Left kidney (tissue), 1 donor: ENCODE measurements at regions not wholly inside any gene's neighbourhood (a gene's known extent, or its start where the extent isn't known, plus 50 kb on each side); places are given as distances from the start of the nearest gene placed in this dataset.

Experiments
- DNase-seq: peaks from one replicate; pipeline ENCODE4 v3.0.0-alpha.2; 2013

DNA sequence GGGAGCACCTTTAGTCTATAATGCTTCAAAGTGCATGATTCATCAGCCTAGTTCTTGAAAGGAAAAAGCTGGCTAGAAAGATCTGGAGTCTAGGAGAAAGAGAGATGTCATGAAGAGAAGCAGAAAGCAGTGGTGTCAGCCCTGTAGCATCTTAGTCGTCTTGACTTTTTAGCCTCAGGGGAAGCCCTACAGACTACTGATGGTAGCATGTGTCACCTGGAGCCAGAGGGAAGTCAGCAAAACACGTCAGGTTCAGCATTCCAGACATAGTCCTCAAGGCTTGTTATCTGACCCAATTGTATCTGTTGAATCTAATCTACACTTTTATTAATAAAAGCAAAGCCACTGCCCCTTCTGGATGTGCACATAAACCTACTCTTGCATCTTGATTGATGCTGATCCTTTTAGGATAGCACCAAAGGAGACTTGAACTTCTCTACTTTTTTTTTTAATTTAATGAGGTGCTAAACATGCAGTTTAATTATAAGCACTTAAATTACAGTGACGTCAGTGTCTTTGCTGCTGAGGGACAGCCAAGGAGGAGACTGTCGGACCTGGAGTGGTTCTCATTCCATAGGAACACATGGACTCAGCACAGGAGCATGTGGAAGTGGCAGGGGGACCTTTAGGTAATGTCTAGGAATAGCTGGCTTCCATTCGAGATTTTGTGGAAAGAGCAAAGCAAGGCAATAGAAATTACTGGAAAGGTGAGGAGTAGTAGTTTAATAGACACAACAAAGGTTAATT, 525.5 kb upstream of the SGCG start:
- DNase-seq: no peak

DNA sequence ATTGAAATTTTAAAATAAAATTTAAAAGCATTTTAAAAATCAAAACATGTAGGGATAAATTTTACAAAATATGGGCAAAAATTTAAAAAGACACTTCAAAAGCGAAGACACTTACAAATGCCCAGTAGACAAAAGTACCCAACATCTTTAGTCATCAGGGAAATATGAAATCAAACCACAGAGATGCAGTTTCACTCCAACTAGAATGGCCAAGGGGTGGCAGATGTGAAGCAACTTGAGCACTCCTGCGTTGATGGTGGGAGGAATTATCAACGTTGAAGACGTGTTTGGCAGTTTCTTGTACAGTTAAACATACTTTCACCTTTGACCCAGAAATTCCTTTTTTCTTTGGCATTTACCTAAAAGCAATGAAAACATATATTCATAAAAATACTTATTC, 518.0 kb upstream of the SGCG start:
- DNase-seq: no peak

- DNase-seq: no peak
These were observed 515.3 kb upstream of the SGCG start for GRCh38 chr13:22665506-22665905.

DNA sequence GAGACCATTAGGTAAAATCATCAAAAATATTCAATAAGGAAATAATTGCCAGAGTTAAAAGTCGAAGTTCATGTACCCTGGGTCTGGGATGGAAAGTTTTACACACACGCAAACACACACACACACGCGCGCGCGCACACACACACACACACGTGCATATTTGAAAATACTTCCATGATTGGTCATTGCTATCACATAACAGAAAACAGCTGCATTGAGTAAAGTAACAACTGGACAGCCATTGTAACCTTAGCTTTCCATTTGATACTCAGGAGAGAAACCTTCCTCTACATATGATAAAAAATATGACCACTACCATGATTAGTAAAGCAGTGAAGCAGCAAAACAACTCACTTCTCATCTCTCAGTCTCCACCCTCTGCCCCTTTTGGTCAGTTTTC, 490.0 kb upstream of the SGCG start:
- no peak for DNase-seq

GRCh38 chr13:22693691-22694090, 487.1 kb upstream of the SGCG start:
- no peak for DNase-seq

GRCh38 chr13:22696433-22696832, 484.3 kb upstream of the SGCG start:
- DNase-seq: no peak

- no peak for DNase-seq
These were observed 482.3 kb upstream of the SGCG start for GRCh38 chr13:22698467-22698866.

- no peak for DNase-seq
These were observed 480.4 kb upstream of the SGCG start for GRCh38 chr13:22700246-22700887.

GRCh38 chr13:22703601-22704209, 477.1 kb upstream of the SGCG start:
- no peak for DNase-seq

DNA sequence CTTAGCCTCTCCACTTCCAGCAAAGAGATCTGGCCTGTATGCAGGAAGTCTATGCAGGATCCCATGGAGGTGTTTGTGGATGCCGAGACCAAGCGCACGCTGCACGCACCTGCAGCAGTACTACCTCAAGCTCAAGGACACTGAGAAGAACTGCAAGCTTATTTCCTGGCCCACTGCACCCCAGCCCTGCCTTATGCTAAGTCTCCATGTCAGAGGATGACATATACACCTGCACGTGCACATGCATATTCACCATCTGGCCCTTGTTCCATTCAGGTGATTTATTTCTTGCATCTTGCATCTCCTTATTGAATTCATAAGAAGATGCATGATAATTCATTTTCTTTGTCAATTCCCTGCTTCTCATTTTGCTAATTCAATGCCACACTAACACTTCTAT, 472.8 kb upstream of the SGCG start:
- DNase-seq: no peak

DNA sequence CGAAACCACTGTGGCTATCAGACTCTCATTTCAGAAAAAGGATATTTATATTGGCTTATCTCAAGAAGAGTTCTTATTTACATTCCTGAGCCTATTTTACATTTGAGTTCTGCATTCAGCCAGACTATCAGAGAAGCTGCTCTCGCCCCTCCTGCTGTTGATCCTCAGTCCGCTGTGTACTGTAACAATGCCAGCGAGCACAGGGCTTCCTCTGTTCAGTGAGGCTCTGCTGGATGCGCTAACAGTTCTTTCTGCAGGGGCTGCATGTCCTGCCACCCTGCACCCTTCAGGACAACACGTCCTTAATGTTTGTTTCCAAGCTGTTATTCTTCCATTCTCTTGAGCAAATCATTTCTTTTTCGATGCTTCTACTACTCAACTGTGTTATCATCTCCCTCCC, 463.7 kb upstream of the SGCG start:
- DNase-seq: no peak

DNA sequence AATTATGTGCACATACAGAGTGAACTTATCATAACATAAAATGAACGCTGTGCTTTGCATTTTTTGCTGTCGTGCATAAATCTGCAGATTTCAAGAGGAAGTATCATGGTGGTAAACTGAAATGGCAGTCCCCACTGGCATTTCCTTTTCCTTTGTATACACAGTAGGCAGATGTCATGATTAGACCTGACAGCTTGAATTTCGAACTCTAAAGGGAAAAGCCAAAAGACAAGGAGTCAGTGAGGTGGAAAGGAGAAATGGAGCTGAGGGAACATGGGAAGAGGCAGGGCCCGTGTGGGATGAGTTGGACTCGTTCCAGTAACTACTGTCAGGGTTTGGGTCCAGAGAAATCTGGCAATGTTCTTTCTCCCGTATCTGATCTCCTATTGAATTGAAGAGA, 454.1 kb upstream of the SGCG start:
- DNase-seq: no peak

DNA sequence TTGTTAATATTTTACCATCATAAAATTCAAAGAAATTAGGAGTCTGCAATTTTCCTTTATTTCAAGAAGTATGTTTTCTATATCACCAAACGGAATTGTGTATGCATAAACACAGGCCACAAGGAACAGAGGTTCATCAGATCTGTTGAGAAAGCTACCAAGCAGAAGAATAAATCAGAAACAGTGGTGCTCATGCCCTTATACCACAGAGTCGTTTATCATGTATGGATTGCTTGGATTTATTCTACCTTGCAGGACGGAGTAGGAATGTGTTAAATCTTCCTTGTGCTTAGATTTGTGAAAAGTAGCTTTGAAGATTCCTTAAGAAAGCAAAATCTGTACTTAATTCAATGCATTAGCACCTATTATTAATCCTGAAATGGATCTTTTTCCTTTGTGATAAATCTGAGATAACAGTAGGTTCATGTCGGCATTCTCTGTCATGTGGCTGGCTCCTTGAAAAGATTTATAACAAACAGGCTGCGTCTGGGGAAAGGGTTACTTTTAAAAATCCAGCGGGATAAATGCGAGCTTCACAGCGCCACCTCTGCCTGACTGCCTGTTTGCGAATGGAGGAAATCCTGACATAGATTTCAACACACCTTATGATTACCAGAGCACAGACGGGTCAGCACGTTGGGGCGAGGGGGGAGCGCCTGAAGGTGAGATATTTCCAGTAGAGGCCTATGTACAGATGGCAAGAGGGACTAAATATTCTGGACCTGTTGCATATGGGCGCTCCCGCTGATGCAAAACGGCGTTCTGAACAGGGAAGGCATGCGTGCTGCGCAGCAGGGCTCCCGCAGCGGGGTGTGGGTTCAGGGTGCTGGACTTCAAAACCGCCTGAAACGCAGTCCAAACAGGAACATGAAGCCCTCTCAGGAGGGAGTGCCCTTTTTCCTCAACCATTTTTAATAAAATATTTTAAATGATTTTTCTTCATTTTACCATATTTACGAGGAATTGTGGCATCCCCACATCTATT, 445.5 kb upstream of the SGCG start:
- DNase-seq: peak; percentile 18

GRCh38 chr13:22736084-22736767, 444.6 kb upstream of the SGCG start:
- no peak for DNase-seq

- no peak for DNase-seq
These were observed 444.0 kb upstream of the SGCG start for GRCh38 chr13:22736768-22737092.

- DNase-seq: no peak
These were observed 442.4 kb upstream of the SGCG start for GRCh38 chr13:22738357-22738756.

GRCh38 chr13:22740264-22740663, 440.5 kb upstream of the SGCG start:
- DNase-seq: no peak

- DNase-seq: no peak
These were observed 435.9 kb upstream of the SGCG start for GRCh38 chr13:22744688-22745452.

DNA sequence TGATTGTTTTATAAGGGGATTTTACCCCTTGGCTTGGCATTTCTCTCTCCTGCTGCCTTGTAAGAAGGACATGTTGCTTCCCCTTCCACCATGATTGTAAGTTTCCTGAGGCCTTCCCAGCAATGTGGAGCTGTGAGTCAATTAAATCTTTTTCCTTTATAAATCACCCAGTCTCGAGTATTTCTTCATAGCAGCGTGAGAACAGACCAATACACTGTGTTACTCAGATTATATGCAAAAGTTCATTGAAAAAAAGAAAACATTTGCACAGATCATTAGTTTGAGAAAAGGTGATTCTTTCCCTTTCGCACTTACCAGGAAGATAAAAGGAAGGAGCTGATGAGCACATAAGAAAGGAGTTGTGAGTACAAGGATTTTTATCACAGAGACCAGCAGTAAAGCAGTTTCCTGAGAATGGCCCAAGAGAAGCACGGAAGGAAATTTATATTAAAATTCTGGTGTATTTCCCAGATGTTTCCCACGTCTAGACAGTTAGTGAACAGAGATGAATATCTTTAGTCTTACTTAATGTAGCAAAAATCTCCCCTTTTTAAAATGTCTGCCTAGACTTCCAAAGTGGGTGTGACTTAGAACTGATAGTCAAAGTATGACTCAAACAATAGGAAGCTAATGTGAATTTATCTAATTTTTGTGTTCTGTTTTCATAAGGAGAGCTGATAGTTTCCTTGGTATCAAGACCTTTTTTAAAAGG, 431.8 kb upstream of the SGCG start:
- no peak for DNase-seq

DNA sequence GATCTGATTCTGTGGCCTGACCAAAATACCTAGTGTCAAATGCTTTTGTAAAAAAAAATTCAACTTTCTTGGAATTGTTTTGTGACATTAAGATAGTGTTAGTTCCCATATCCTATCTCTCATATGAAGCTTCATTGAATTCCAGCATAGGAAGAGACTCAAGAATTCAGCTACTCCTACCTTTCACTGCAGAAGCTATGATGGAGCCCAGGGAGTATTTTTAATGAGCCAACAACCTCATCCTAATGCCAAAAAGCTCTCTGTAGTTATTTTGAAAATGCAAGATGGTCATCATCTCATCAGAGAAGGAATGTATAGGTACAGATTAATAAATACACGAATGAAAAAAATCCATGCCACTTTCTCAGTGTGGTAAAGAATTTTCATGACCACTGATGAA, 431.2 kb upstream of the SGCG start:
- DNase-seq: no peak
